Midbrain (tissue), 1 donor: ENCODE measurements at regions not wholly inside any gene's neighbourhood (a gene's known extent, or its start where the extent isn't known, plus 50 kb on each side); places are given as distances from the start of the nearest gene placed in this dataset.
"Not testable (repeated sequence)": the region's sequence is repeated elsewhere in the genome, so short reads cannot be mapped to it uniquely, and the experiment has no call there.

Experiments
- DNase-seq: peaks from one replicate; lab custom pipeline; 2025; lab: John Stamatoyannopoulos, UW

GRCh38 chr2:190150413-190150812, 87.9 kb upstream of the MSTN start:
- no peak for DNase-seq

- DNase-seq = peak; percentile 7
These were observed 87.4 kb upstream of the MSTN start for GRCh38 chr2:190149908-190150307.

- no peak for DNase-seq
These were observed 86.7 kb upstream of the MSTN start for GRCh38 chr2:190149200-190149599.

GRCh38 chr2:190146109-190146508, 83.6 kb upstream of the MSTN start:
- DNase-seq = not testable (repeated sequence)

- not testable (repeated sequence) for DNase-seq
These were observed 77.9 kb upstream of the MSTN start for GRCh38 chr2:190140474-190140873.

GRCh38 chr2:190139371-190139770, 76.8 kb upstream of the MSTN start:
- no peak for DNase-seq

GRCh38 chr2:190138032-190138431, 75.5 kb upstream of the MSTN start:
- DNase-seq = no peak

- no peak for DNase-seq
These were observed 75.0 kb upstream of the MSTN start for GRCh38 chr2:190137561-190137960.

GRCh38 chr2:190136825-190137224, 74.3 kb upstream of the MSTN start:
- DNase-seq = no peak

GRCh38 chr2:190136259-190136658, 73.7 kb upstream of the MSTN start:
- no peak for DNase-seq

- no peak for DNase-seq
These were observed 67.1 kb upstream of the MSTN start for GRCh38 chr2:190129421-190130199.

- DNase-seq = no peak
These were observed 65.1 kb upstream of the MSTN start for GRCh38 chr2:190127651-190128050.

- no peak for DNase-seq
These were observed 64.3 kb upstream of the MSTN start for GRCh38 chr2:190126798-190127197.

- DNase-seq = no peak
These were observed 61.4 kb upstream of the MSTN start for GRCh38 chr2:190123956-190124355.

- DNase-seq = peak; percentile 74
These were observed 59.4 kb upstream of the MSTN start for GRCh38 chr2:190121971-190122370.

GRCh38 chr2:190121305-190121704, 58.8 kb upstream of the MSTN start:
- no peak for DNase-seq

GRCh38 chr2:190119923-190120590, 57.5 kb upstream of the MSTN start:
- DNase-seq = no peak

- DNase-seq = peak; percentile 35
These were observed 56.7 kb upstream of the MSTN start for GRCh38 chr2:190119257-190119656.

- no peak for DNase-seq
These were observed 54.8 kb upstream of the MSTN start for GRCh38 chr2:190117305-190117704.

- DNase-seq = no peak
These were observed 50.5 kb upstream of the MSTN start for GRCh38 chr2:190113000-190113399.
